COLO668 (cell line): ENCODE measurements at regions not wholly inside any gene's neighbourhood (a gene's known extent, or its start where the extent isn't known, plus 50 kb on each side); places are given as distances from the start of the nearest gene placed in this dataset.

Experiments used
- DNase-seq: peaks from one replicate; lab custom pipeline; 2025; ENCODE audit not compliant: unreplicated experiment; lab: John Stamatoyannopoulos, UW

DNA sequence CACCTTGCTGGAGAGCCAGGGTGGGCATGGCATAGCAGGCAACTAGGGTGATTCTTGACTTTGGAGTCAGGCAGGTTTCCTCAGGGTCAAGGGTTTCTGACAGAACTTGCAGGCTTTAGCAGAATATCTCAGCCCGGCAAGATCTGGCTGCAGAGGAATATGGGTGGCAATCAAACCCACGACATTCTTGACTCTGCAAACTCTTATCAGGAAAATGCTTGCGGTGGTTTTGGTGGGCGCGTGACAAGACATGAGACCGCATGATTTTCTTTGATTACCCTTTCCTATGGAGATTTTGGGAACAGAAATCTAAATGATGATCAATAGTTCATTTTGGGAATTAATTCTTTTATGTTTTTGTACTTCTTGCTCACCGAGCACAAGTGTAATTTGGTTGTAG is 449.5 kb downstream of the VRK1 start:
- no peak for DNase-seq

DNA sequence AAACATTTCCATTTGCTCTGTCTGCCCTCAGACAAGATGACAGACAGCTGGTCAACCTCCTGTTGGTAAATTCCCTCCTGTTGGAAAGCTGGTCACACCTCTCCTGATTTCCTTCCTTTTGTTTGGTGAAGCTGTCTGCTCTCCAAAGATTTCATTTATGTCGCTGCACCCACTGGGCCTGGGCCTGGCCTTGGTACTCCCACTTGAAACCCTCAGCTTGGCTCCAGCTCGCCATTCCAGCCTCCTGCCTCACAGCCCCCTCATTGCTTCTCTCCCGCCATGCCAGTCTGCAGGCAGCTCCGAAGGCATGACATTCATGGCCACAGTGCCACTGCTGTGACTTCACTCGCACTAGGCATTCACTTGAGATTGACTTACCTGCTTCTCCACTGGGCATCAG is 451.8 kb downstream of the VRK1 start:
- DNase-seq = no peak

DNA sequence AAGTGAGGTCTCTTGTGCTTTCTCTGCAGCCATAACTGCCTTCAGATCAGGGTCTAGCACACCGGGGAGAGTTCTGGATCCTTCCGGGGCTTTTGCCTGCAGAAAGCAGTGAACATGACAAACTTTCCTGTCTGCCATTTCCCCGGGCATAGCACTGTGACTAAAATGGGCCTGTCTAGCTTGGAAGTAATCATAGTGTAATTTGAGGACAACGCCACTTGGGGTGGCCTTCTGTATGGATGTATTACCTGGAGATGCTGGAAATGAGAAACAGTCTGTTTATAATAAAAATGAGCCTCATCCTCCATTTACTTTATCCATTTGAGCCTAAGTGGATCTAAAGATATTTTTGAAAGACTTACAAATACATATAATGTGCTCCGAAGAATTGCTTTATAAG is 453.7 kb downstream of the VRK1 start:
- DNase-seq = no peak

DNA sequence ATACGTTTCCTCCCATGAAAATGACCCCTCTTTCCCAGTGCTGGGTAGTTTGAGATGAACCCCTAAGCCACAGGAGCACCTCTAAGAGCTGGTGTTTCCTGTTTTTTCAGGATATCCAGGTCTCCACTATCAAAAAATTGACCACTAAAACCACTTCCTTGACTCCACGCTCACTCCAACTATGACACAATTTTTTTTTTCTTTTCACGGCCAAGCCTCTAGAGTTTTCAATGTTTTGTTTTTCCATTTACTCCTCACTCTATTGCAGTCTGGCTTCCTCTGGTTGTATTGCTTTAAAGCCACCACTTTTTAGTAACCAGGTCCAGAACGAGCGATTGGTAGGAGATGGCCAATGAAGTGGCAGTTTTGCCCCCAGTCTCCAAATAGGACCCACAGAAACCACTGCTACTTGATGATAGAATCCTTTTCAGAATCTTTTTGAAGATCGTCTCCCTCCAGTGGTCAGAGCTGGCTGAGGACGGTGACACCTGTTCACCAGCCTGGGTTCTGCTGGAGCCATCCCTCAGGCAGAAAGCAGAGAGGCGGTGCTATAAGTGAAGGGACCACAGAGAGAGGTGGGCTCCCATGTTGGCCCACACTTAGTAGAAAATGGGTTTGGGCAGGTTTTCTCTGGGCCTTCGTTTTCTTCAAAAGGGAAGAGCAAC is 454.4 kb downstream of the VRK1 start:
- DNase-seq = no peak

DNA sequence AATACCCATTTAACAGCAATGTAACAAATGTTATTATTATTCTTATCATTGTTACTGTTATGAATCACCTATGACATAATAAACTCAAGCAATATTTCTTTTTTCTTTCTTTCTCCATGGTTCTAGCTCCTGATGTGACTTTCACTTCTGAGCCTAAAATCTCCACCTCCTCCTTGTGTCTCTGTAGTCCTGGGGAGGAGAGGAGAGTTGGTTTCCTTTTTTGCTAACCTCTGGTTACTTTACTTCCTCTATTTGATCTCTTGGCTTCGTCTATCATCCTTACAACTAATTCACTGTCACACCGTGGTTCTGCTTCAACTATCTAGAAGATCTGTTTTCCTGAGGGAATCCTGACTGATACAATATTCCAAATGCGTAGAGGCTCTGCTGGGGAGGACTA is 456.6 kb downstream of the VRK1 start:
- DNase-seq = no peak

DNA sequence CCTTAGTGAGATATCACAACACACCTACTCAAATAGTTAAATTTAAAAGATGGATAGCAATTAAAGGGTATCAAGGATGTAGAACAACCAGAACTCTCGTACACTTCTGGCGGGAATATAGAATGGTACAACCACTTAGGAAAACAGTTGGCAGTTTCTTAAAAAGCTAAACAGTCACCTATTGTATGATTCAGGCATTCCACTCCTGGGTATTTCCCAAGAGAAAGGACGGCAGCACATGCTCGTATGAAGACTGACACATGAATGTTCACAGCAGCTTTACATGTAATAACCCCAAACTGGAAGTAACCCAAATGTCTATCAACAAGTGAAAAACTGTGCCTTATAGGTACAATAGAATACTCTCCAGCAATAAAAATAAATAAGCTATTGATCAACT is 465.2 kb downstream of the VRK1 start:
- no peak for DNase-seq

DNA sequence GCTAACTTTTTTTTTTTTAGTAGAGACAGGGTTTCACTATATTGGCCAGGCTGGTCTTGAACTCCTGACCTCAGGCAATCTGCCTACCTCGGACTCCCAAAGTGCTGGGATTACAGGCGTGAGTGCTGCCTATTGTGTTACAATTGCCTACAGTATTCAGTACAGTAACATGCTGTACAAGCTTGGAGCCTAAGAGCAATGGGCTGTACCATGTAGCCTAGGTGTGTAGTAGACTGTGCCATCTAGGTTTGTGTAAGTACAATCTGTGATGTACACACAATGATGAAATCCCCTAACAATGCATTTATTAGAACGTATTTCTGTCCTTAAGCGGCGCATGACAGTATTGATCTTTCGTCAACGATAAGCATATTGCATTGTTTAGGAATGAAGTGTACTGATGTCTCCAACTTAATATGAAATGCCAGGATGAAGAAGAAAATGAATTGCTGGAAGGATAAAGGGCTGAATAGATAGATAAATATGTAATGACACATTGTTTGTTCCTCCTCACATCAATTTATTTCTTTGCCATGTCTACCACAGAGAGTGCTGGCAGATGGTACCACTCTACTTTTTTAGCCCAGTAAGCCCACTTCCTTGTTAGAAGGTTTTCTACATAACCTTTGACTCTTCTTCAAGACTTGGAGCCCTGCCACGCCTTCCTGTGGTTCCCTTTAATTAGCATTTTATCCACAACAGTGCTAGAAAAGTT is 467.5 kb downstream of the VRK1 start:
- no peak for DNase-seq

DNA sequence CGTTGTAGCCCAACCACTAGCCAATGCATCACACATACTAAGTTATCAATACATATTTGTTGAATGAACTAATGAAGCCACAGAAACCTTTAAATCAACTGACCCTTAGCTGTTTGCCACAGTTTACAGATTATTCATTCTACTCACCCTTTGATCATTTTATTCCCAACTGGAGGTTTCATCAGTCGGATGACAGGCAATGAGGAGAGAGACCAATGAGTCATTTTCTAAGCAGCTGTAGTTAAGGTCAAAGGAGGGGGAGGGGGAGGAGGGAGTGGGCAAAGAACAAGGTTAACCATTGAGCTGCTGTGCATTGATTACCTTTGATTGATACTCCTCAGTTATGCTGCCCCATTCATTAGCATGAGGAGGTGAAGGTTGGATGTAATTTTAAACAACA is 469.5 kb downstream of the VRK1 start:
- DNase-seq = no peak

DNA sequence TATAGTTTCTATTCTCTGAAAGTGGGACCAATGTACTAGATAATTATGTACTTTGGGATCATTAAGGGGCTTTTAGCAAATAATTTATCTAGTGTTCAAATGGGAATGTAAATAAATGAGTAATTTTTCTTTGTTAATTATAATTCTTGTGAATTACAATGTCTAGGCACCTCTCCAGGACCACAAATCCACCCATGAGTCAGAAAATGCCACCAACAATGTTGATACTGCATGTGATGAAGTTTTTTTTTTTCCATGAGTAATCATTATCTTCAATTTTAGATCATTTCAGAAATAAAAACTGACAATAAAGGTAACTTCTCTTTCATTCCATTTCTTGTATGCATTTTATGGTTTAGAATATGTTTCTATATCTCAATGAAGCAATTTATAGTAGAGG is 470.3 kb downstream of the VRK1 start:
- DNase-seq = no peak

DNA sequence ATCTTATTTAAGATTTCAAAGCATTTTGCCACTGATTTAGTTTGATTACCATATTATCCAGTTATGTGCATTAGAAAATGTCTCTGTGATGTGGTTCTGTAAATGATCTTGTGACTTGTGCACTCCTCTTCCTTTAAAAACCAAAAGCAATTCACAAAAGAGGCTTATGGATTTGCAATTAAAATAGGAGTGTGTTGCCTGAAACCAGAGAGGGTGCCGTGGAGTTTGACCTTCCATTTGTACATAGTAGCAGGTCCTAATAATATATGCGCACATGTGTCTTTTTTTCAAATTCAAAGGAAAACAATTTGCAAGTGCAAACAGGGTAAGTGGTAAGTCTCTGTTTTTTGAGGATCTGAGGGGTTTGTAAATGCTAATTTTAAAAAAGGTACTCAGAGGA is 470.9 kb downstream of the VRK1 start:
- DNase-seq = no peak

DNA sequence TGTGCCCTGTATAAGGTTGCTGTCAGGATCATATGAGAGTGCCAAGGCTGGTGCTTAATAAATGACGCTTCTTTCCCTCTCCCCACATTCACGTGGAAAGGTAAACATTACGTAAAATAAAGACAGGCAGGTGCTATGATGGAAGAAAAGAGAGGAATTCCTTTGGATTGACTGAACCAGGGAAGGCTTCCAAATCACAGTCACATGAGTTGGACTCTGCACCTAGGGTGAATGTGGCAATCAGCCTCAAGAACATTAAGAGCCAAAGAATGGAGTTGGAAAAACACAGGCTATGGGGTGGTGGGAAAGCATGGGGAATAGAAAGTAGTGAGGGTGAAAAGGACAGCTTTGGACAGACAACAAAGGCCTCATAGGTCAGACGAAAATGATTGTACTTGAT is 473.1 kb downstream of the VRK1 start:
- no peak for DNase-seq

DNA sequence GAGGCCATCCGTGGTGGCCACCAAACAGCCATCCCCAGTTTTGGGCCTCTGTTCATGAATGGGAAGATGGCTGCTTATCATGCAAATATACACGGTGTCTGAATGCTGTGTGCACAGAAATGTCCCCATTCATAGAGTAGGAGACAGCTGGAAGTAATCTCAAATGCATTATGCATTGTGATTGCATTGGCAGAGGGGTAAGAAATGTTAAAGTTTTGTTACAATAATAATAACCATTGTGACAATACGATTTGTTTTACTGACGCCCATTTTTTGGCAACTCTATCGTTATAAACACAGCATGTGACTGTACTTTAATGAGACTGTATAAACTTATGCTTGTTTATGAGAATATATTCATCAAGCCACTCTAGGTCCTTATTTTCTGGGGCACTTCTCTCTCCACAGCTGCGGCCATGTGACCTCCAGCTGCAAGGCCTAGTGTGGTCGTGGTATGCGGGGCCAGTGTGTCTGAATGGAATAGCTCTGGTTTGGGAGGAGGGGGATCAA is 474.3 kb downstream of the VRK1 start:
- DNase-seq = no peak

DNA sequence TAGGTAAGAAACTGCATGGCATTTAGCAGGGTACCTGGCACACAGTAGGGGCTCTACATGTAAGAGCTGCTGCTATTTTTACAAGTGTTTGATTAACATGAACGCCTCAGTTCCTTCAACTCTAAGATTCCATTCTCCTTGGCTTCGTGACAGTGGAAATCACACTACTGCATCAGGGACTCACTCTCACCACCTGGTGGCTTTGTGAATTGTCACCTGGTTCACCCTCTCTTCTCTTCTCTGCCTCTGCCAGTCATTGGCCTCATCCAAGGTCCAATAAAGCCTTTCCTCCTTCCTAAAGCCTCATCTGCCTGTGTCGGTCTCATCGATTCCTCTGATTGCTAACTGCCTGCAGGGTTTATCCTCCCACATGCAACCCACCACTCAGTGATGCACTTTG is 476.4 kb downstream of the VRK1 start:
- no peak for DNase-seq

DNA sequence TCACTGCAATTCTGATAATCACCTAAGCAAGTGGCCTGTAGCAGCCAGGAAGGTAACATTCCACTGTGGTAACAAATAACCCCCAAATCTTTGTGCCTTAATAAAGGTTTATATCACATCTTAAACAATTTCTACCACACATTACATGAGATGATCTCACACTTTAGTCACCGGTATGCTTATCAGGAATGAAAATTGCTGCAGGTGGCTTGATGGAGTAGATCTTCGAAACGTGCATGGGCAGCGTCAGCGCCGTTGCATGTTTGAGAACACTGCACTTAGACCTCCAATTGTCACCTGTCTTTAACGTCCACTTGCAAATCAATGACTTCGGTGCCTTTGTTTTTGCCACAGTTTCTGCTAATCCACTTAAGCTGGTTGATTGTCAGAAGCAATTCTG is 477.4 kb downstream of the VRK1 start:
- DNase-seq = no peak

DNA sequence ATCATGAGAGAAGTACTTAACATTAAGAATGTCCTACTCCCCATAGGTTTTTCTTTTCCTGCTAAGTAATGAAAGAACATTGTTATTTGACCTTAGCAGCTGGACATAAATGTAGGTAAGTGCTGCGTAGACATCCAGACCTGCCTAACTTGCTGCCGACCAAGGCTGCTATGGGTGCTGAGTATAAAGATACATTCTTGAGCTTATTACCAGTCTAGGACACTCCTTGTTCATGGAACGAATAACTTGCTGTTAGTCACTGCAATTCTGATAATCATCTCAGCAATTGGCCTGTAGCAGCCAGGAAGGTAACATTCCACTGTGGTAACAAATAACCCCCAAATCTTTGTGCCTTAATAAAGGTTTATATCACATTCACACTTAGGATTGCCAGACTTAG is 478.1 kb downstream of the VRK1 start:
- no peak for DNase-seq

DNA sequence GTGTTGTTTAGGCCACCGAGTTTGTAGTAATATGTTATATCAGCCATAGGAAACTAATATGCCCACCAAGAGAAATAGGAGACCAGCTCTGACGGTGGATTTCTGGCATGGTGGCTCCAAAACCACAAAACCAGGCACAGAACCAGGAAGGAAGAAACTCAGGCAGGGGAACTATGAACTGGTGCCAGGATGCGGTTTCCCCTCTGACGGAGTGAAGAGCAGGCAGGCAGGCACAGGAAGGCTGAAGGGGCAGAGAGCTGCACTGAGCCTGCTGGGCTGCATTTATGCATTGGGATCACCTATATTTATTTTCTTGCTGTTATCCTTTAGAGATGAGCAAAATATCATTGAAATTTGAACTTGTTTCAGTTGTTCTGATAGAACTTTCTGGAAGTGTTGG is 479.4 kb downstream of the VRK1 start:
- no peak for DNase-seq

DNA sequence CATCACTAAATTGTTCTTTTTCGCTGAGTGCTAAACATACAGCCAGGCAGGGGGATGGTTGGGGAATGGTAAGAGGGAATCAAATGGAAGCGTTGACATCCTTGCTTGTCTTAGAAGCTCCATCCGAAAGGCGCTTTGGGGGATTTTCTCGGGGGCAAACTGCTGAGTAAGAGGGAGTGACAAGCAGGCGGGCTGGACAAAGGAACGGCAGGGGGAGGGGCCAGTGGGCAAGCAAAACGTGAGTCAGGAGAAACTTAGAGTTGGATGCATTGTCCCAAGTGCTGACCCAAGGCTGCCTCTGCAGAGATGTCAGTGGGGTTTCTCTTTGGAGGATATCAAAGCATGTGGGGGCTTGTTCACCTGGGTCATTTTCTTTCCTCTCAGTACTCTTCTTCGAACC is 480.5 kb downstream of the VRK1 start:
- no peak for DNase-seq

DNA sequence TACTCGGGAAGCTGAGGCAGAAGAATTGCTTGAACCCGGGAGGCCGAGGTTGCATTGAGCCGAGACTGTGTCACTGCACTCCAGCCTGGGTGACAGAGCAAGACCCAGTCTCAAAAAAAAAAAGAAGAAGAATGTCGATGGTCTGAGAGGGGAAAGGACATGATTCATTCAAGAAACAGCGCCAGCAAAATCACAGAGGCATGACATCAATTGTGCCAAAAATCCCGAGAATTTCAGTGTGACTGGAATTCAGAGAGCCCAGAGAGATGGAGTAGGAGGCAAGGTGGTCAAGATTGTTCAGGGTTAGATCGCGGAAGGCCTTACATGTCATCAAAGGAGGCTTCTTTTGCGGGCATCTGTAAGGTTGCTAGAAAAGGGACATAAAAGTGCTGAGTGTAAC is 483.3 kb downstream of the VRK1 start:
- DNase-seq = no peak

DNA sequence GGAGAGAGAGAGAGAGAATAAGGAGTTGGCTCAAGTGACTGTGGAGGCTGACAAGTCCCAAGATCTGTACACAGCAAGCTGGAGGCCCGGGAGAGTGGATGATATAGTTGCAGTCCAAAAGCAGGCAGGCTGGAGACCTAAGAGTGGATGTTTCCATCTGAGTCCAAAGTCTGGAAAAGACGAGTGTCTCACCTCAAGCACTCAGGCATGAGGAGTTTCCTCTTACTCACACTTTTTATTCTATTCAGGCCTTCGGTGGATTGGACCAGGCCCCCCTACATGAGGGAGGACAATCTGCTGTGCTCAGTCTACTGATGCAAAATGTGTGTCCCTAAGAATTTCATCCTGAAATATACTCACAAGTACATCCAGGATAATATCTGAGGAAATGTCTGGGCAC is 484.6 kb downstream of the VRK1 start:
- DNase-seq = no peak

DNA sequence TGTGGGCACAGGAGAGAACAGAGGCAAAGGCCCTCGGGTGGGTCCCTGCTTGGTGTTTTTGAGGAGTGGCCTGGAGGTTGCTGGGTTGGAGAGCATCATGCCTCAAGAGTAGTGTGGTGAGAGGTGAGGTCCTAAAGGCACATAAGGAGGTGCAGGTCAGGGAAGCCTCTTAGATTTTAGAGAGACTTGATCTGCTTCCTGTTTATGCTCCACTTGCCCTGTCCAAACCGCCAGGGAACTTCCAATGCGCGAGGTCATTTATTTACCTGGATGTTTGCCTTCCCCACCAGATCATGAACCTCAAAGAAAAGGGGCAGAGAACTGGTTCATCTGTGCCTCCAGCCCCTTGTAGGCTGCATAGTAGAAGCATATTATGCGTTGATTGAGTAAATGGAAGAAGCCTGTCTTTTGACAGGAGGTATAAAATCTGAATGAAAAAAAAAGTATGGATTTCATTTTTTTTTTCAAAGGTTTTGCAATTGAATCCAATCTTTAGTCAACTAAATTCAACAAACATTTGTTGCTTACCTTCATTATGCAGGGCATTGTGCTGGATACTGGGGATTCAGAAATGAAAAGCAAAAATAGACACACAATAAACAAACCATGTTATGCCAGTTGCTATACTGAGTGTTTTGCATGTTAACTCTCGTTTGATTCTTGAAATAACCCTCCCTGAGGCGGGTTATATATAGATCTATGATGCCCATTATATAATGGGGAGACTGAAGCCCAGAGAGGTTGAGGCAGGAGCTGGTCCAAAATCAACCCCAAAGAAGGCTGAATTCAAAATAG is 485.2 kb downstream of the VRK1 start:
- no peak for DNase-seq

DNA sequence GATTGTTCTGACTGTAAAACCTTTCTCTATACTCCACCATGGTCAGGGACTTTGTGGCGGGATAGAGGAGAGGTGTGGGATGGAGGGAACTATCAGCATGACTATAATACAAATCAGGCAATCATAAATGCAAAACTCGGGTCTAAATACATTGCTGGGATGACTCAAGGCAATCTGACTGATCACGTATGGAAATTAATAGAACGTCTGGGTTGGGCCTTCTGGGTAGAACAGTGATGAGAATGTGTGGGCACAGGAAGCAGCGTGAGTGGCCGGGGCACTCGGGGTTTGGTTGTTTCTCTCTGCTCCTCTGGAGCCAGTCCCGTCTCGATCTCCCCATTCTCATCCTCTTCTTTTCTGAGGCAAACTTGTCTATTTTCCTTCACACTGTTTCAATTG is 485.8 kb downstream of the VRK1 start:
- DNase-seq = no peak

DNA sequence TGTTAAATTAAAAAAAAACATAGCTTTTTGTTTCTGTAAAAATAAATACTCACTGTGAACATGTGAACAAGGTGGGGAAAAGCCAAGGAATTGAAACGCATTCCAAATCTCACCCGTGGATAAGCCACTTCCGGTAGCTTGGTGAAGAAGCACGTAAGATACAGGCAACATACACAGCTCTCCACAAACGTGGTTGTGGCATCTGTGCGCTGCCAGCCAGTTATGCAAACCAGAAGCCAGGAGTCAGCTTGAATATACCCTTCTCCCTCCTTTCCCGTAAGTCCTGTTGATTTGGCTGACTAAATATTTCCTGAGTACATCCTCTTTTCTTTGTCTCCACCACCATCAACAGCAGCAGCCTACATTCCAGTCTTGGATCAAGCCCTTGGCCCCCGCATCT is 486.2 kb downstream of the VRK1 start:
- DNase-seq = no peak
